Body of pancreas (tissue), 4 donors: ENCODE measurements at regions not wholly inside any gene's neighbourhood (a gene's known extent, or its start where the extent isn't known, plus 50 kb on each side); places are given as distances from the start of the nearest gene placed in this dataset.

ENCODE experiments used
- ATAC-seq: fragments of 150-250 bp; one replicate; pipeline ENCODE4 v1.9.1; 2016
- DNase-seq, 4 donors: peaks; one replicate each; pipeline ENCODE4 v3.0.0-alpha.2; 2019
- H3K27ac ChIP-seq, 4 donors: fragments of 200-600 bp; sonication (generic); 1 replicate in 3 of 4; 2 replicates in 1 of 4; pipeline versions ENCODE4 v1.5.1 to v1.6.1; 2016 to 2019; ENCODE audit warnings: mild to moderate bottlenecking in 1 of 4, mixed read lengths in 1 of 4, moderate library complexity in 1 of 4
- H3K27me3 ChIP-seq, 2 donors: fragments of 200-600 bp; sonication (generic); one replicate each; pipeline ENCODE4 v1.6.0; 2016; ENCODE audit warnings: mild to moderate bottlenecking in 1 of 2
- H3K36me3 ChIP-seq, 2 donors: fragments of 200-600 bp; sonication (generic); replicated peaks in 1 of 2; 2 replicates each; pipeline ENCODE4 v1.5.1; 2016; ENCODE audit warnings: low read depth in 2 of 2; ENCODE audit not compliant: insufficient read depth in 1 of 2
- H3K4me1 ChIP-seq: fragments of 200-600 bp; sonication (generic); one replicate; pipeline ENCODE4 v1.6.0; 2016
- H3K4me3 ChIP-seq, 2 donors: fragments of 200-600 bp; sonication (generic); 1 replicate in 1 of 2; 2 replicates in 1 of 2; pipeline ENCODE4 v1.5.1; 2016 to 2019
- H3K9me3 ChIP-seq, 3 donors: fragments of 200-600 bp; sonication (generic); 1 replicate in 2 of 3; 2 replicates in 1 of 3; pipeline ENCODE4 v1.5.1; 2016
- POLR2A ChIP-seq, 3 donors: fragments of 450-650 bp; IDR thresholded peaks; one replicate each; pipeline ENCODE4 v1.6.1; 2016; ENCODE audit warnings: antibody characterized with exemption in 3 of 3, mild to moderate bottlenecking in 2 of 3
- WGBS, 2 donors: methylation state at CpG; one replicate each; pipeline ENCODE4 v1.1.5; 2017; 5-methylcytosine and 5-hydroxymethylcytosine counted together
- intact Hi-C: fragments of 100-400 bp; cut with DNase I; formaldehyde crosslinking; loops from one replicate; pipeline ENCODE4 v1.15.1; 2023
- TF ChIP-seq, protein P1 (sequence below), 7 experiments: fragments of 450-650 bp in 4 of 7; fragments of 200-600 bp in 3 of 7; sonication (generic) in 3 of 7; IDR thresholded peaks; one replicate each; pipeline ENCODE4 v1.5.1; 2016 to 2019; ENCODE audit warnings: antibody characterized with exemption in 7 of 7

DNA sequence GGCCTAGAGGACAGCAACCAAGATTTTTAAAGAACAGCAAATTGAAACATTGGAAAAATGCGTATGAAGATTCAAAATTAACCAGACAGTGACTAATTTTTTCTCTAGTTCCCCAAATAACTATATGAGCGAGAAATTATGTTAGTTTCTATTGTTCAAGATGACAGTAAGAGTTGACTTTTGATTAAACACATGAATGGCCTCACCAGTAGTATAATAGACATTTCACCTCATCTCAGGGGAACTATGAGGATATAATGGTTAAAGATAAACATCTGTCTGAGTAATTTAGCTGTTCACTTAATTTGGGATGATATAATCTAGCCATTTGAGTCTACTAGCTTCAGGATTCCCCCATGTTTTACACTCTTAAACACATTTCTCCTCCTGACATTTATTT is 380.9 kb upstream of the NWD2 start:
- 55 to 70% methylated on average over 2 of the region's 2 CpGs for WGBS, 2 donors
- intact Hi-C loops: no loop called here
- H3K36me3 ChIP-seq: no peaks in the 10 kb centered on the region
- ATAC-seq (no peak), DNase-seq (no peak)
- H3K4me3 ChIP-seq: no peak overlapping the region
- TF ChIP-seq POLR2A (IDR thresholded peaks at IDR 0.05): no peak
- TF ChIP-seq, protein P1, sequence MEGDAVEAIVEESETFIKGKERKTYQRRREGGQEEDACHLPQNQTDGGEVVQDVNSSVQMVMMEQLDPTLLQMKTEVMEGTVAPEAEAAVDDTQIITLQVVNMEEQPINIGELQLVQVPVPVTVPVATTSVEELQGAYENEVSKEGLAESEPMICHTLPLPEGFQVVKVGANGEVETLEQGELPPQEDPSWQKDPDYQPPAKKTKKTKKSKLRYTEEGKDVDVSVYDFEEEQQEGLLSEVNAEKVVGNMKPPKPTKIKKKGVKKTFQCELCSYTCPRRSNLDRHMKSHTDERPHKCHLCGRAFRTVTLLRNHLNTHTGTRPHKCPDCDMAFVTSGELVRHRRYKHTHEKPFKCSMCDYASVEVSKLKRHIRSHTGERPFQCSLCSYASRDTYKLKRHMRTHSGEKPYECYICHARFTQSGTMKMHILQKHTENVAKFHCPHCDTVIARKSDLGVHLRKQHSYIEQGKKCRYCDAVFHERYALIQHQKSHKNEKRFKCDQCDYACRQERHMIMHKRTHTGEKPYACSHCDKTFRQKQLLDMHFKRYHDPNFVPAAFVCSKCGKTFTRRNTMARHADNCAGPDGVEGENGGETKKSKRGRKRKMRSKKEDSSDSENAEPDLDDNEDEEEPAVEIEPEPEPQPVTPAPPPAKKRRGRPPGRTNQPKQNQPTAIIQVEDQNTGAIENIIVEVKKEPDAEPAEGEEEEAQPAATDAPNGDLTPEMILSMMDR (IDR thresholded peaks at IDR 0.05): no peak
- no peaks in the 10 kb centered on the region for H3K9me3 ChIP-seq
- H3K27me3 ChIP-seq: no peaks in the 10 kb centered on the region
- no peak overlapping the region for H3K27ac ChIP-seq
- H3K4me1 ChIP-seq: no peaks in the 10 kb centered on the region

DNA sequence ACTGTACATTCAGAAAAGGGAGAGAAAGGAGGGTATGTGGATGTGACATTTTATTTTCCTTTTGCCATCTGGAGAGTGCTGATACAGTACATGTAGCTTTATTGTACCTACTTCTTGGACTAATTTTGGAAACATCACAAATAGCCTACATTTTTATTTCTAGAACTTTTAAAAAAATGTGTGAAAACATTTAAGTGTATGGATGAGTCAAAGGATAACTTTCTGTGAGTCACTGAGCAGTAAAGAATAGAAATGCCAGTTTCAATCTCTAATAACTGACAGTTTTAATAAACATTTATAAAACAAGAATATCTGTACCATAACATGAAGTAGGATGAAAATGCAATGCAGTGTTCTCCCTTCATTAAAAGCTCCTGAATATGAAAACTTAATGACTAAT is 374.4 kb upstream of the NWD2 start:
- Histone ChIP-seq H3K27ac (no peak overlapping the region), H3K36me3 (no peaks in the 10 kb centered on the region), H3K27me3 (no peaks in the 10 kb centered on the region), H3K4me1 (no peaks in the 10 kb centered on the region), H3K9me3 (no peaks in the 10 kb centered on the region), H3K4me3 (no peak overlapping the region)
- no peak for TF ChIP-seq POLR2A (IDR thresholded peaks at IDR 0.05)
- TF ChIP-seq, protein P1 (IDR thresholded peaks at IDR 0.05): no peak
- ATAC-seq (no peak), DNase-seq (no peak)
- intact Hi-C loops: no loop called here

GRCh38 chr4:36872679-36873078 is 371.9 kb upstream of the NWD2 start:
- intact Hi-C loops: no loop called here
- 31 to 58% methylated on average over 1 of the region's 1 CpG for WGBS, 2 donors
- H3K4me3 ChIP-seq: no peak overlapping the region
- no peaks in the 10 kb centered on the region for H3K4me1 ChIP-seq
- ATAC-seq: no peak
- TF ChIP-seq, protein P1 (IDR thresholded peaks at IDR 0.05): no peak
- TF ChIP-seq POLR2A (IDR thresholded peaks at IDR 0.05): no peak
- DNase-seq: no peak
- no peaks in the 10 kb centered on the region for H3K36me3 ChIP-seq
- no peaks in the 10 kb centered on the region for H3K27me3 ChIP-seq
- H3K27ac ChIP-seq: no peak overlapping the region
- no peaks in the 10 kb centered on the region for H3K9me3 ChIP-seq

GRCh38 chr4:36884151-36884550 is 360.4 kb upstream of the NWD2 start:
- TF ChIP-seq POLR2A (IDR thresholded peaks at IDR 0.05): no peak
- TF ChIP-seq, protein P1 (IDR thresholded peaks at IDR 0.05): no peak
- Histone ChIP-seq H3K36me3 (no peaks in the 10 kb centered on the region), H3K27ac (no peak overlapping the region), H3K4me3 (no peak overlapping the region), H3K9me3 (no peaks in the 10 kb centered on the region), H3K4me1 (no peaks in the 10 kb centered on the region), H3K27me3 (no peaks in the 10 kb centered on the region)
- 69 to 95% methylated on average over 3 of the region's 3 CpGs for WGBS, 2 donors
- intact Hi-C loops: no loop called here
- DNase-seq (no peak), ATAC-seq (no peak)

- H3K36me3 ChIP-seq: no peaks in the 10 kb centered on the region
- no peaks in the 10 kb centered on the region for H3K27me3 ChIP-seq
- WGBS, 2 donors: 64 to 74% methylated on average over 2 of the region's 2 CpGs
- no peaks in the 10 kb centered on the region for H3K9me3 ChIP-seq
- no peak overlapping the region for H3K4me3 ChIP-seq
- no peak overlapping the region for H3K27ac ChIP-seq
- TF ChIP-seq, protein P1 (IDR thresholded peaks at IDR 0.05): no peak
- no peak for TF ChIP-seq POLR2A (IDR thresholded peaks at IDR 0.05)
- no peaks in the 10 kb centered on the region for H3K4me1 ChIP-seq
- ATAC-seq (no peak), DNase-seq (no peak)
- intact Hi-C loops: no loop called here
Measured at GRCh38 chr4:36891971-36892370, 352.6 kb upstream of the NWD2 start.
